Urothelium cell line (cell line): ENCODE measurements at regions not wholly inside any gene's neighbourhood (a gene's known extent, or its start where the extent isn't known, plus 50 kb on each side); places are given as distances from the start of the nearest gene placed in this dataset.

Experiments used
- DNase-seq: peaks from one replicate; pipeline ENCODE4 v3.0.0; 2011; ENCODE audit warnings: low spot score, mixed read lengths
- FAIRE-seq: peaks from 2 replicates; lab custom pipeline; 2011; peaks lifted over from hg19 to GRCh38; lab: Jason Lieb, UNC

DNA sequence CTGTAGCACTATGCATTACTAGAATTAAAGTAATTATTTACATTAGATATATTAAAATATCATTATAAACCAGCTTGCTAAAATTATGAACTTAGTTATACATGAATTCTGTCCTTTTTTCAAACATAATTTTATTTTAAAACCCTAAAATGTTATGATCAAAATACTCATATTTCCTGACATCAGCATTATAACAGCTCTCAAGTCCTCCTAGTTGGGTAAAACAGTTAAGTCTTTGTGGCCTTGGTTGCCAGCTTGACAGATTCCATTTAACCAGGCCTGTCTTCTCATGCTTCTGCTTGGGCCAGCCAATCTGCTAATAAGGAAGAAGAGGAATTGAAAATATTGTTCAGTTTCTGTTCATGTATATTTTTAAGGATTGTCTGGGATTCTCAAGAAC lies 147.9 kb upstream of the SLC35B3 start:
- FAIRE-seq: no peak

DNA sequence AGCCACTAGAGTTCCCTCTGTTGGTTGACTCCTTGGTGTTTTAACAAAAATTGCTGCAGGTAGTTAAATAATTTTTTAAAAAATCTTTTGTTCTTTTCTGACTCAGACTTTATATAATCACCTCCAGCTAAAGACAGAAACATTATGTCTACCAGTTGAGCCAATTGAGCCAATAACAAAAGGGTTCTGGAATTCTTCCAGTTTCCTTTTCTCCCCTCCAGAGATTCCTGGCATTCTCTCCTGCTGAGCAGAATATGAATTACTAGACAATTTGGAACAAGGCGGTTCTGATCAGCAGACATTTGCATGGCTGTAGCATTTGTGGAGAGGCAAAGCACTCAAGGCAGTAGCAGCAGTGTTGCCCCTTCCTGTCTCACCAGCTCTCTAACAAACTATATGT lies 144.0 kb upstream of the SLC35B3 start:
- no peak for FAIRE-seq
- peak; percentile 17 for DNase-seq

More for the DNA sequence above, 147.9 kb upstream of the SLC35B3 start:
- DNase-seq: no peak

DNA sequence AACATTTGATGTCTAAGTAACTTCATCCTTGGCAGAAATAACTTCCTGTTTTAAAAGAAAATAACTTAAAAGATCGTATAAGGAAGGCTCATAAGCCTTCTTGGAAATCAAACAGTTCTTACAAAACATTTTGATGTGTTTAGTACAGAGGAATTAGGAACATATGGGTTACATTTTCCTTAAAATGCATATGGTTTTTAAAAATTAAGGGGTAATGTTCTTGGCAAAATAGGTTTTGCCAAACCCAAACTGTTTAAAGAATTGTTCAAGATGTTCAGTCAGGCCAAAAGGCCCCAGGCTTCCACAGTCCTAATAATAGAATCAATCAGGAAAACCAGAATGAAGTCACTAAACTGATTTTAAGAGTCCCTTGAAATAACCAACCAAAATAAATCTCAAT lies 142.7 kb upstream of the SLC35B3 start:
- no peak for DNase-seq
- FAIRE-seq: no peak

DNA sequence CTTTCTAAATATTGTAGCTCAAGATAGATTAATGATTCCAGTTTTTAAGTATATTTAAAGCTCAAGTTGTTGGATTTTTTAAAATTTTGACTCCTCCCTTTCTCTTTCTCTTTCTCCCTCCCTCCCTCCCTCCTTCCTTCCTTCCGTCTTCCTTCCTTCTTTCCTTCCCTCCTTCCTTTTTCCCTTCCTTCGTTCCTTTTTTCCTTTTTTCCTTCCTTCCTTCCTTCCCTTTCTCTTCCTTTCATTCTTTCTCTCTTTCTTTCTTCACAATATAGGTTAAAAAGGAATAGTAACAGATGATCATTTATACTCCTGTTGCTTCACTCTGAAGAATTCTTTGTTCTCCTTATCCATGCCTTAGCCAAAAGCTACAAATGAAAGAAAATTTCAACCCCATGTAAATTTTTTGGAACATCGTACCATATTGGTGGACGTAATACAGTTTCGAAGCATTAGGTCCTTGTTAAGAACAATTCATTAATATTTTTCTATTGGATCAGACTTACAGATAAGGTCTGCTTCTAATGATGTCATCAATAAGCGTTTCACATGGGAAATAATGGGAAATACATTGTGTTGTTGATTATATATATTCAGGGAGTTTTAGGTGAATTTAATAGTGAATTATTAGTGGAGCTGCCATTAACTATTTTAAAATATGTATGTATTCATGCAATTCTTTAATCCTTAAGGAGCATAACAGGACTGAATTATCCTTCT lies 139.6 kb upstream of the SLC35B3 start:
- FAIRE-seq (no peak), DNase-seq (no peak)

DNA sequence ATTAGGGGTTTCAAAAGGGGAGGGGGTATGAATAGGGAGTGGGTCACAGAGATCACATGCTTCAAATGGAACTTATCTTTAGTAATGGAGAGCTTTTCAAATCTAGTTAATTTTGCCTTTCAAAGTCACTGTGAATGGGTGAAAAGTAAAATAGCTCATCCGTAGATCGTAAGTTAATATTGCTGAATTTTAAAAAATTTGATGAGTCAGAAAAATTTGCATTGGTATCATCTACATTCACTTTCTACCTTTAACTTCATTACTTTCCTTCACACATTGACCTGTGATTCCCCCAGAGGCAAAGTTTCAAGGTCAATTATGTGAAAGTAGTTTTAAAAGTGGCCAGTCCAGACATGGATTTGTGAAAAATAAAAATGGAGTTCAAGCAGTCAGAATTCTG lies 139.0 kb upstream of the SLC35B3 start:
- DNase-seq (no peak), FAIRE-seq (no peak)

DNA sequence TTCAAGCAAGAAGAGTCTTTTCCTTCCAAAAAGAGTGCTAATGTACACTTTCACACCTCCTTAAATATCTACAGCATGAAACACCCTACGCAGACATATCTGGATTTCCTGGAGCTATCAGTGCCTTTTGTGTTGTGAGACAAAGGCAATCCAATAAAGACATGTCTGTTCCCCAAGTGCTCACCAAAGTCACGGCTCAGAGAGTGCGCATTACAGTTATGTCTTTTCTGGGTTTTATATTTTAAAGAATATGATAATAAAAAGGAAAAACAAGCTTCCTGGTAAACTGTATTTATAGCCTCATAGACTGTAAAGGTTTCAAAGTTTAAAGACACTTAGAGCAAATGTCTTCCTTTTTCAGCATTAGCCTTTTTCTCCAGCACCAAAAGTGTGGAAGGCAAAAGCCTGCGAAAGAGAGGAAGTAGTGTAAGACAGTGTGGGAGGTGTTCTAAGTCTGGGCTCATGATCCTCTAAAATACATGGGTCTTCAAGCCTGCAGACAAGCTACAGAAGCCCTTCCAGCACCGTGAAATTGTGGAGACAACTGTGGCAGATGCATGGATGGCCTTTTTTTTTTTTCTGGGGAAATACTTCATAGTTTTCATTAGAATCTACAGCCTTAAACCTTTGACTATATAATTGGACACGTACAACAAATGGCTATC lies 135.0 kb upstream of the SLC35B3 start:
- no peak for FAIRE-seq

DNA sequence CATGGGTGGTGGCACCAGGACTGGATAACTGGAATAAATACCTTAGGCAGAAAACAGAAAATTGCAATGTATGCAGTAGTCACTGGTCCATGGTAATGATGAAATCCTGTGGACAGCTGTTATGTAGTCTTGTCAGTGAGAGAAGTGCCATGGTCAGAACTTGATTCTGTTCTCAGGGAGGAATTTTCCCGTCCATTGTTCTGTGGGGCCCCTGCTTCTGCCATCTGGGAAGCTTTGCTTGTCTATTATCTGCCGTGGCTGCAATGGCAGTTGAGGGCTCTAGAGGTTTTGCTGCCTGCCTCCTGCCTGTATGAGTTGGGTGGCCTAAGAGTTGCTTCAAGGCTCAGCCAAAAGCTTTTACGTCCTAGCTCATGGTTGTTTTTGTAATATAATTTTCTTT lies 126.8 kb upstream of the SLC35B3 start:
- DNase-seq (no peak), FAIRE-seq (no peak)

More for the DNA sequence above, 135.0 kb upstream of the SLC35B3 start:
- no peak for DNase-seq

DNA sequence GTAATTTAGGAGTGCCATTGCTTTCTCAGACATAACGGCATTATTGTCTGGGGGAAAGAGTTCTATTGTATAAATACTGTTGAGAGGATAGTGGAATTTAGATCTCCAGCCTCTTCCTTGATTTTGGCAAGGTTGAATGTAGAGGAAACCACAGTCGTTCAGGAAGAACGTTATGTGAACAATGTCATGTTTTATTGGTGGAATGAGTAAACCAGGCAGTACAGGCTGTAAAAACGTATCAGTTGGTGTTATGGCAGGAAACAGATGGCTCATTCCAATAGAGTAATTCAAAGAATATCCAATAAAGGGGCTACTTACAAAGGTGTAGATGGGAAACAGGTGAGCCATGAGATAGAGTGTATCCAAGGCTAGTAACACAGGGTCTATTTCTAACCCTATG lies 123.6 kb upstream of the SLC35B3 start:
- no peak for DNase-seq
- FAIRE-seq: no peak

DNA sequence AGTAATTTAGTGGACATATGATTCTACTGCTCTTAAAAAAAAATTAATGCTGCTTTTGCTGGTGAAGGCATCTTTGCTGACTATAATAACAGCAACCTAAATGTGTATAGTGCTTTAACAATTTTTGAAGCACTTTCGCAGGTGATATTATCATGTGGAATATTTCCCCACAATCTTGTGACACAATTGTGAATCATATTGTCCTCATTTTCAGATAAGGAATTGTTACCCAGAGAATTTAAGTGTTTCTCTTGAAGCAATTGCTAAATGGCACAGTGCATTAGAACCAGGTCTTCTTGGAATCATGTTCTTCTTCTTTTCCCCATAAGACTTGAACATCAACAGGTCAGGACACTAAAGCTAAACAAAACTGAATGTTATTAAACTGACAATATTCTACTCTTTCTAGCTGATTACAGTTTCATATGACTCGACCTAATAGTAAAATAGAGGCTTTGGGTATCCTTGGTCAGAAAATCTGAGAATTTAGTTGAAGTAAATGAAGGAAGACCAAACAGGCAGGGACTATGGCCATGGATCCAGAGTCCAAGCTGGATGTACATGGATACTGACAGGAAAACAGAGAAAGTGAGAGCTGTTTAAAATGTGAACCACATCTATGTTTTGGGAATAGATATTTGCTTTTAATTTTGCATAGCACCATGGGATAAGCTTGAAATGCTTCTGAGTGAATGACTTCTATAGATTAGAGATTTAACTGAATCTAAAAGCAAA lies 121.8 kb upstream of the SLC35B3 start:
- no peak for DNase-seq
- FAIRE-seq: no peak

DNA sequence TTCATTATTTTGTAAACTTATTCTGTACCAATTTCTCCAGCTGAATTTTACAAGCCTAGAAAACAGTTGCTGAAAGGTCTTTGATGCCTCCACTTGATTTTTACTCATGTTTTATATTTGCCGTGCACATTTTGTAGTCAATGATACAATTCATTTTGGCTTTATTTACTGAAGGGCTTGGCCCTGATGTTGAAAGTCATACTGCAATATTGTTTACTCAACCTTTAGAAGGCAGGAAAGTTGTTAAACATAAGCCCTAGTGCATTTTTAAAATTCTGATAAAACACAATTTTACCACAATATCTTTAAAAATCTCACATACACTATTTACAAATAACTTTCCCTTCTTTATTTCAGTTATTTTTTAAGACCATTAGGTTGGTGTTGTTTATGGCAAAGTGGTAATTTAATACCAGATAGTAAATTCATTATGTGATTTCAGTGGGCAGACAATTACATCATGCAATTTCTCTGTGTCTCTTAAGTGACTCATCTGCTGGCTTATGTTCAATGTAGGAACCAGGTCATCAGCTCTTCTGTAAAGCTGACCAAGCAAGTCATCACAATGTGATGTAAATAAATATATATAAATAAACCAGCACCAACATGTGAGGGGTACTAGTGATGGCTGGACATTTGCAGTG lies 121.1 kb upstream of the SLC35B3 start:
- DNase-seq: peak; percentile 44
- FAIRE-seq: no peak

DNA sequence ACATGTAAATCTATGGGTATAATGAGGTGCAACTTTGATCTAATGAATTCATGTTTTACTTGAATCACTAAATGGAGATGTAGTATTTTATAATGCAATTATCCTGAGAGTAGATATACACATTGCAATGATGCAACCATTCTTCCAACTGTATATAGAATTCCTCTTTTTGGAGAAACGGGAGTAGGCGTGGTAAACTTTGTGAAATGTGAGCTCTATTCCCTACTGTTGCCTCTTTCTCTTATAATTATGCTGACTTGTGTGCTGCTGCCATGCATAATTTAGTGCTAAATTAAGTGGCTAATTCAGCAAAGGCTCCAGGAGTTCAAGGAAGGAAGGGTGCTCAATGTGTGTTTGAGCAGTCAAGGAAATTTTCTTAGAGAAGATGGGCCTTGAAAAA lies 116.6 kb upstream of the SLC35B3 start:
- DNase-seq (no peak), FAIRE-seq (no peak)

DNA sequence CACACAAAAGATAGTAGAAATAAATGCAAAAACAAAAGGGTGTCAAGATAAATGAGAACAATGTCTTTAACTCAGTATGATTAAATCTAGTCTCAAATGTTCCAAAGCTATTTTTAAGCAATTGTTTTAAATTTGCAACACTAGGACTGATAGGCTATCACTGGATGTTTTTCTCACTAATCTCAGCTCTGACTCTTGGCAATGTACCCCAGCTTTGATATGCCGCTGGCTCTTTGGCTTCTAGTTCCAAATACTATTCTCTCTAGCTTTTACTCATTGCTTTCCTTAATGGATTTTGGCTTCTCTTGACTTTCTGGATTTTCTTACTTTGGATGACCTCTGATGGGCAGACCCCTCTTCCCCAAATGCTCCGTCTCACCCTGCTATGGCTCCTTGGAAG lies 116.0 kb upstream of the SLC35B3 start:
- no peak for FAIRE-seq
- DNase-seq: no peak

DNA sequence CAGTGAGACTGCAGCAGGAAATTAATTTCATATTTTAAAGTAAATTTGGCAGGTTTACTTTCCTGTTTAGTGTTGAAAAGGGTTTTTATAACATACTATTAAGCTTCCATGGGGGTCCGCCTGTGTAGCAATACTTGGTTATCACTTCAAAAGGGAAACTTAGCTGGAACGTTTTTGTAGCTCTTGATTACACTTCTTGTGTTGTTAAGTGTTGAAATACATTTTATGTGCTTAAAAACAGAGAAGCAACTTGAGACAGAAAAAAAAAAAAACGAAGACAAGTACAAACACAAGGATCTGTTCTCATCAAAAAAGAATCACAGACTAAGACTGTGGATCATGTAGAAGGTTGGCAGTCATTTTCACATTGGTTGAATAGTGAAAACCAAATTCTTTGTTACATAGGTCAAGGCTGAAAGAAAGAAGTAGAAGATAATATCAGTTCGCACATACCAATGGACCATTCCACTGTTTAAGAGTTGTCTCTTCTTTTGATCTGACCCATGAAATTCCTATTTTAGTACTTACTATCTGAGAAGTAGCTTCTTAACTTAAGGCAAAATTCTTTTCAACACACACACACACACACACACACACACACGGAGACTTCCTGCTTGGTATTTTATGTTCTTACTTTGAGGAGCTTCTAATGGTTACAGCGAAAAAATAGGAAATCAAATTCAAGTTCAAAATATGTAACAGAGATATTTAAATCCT lies 113.9 kb upstream of the SLC35B3 start:
- FAIRE-seq (no peak), DNase-seq (no peak)

DNA sequence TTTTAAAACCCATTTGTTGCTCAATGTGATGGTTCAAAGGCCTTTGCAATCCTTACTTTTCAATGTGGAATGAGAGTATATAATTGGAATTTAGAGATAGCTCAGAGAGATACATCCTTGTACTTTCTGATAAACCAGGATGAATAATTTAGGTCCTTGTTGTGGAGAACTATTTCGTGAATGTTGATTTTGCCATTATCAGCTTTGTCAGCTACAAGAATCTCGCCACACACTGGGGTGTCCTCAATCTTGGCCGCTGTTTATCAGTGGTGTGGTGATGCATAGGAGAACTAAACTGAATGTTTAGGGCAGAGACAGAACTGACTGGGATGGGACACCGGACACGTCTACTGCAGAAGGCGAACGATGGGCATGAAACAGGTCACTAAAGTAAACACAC lies 111.2 kb upstream of the SLC35B3 start:
- FAIRE-seq (no peak), DNase-seq (no peak)

DNA sequence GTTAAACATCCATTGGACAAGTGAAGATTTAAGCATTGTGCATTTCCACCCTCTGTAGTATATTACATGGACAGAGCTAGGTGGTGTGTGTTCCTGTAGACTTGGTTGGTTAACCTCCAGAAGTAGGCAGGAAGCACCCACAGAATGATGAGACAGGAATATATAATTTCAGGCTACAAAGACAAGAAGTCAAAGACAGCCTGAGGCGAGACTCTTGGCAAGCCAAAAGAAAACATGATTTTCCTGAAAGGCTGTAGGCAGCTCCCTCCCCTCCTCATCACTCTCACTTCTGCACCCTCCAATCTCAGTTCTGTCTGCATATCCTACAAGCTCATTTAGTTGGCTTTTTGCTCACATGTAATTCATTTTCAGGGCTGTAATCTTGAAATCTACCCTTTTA lies 110.0 kb upstream of the SLC35B3 start:
- no peak for DNase-seq
- no peak for FAIRE-seq

DNA sequence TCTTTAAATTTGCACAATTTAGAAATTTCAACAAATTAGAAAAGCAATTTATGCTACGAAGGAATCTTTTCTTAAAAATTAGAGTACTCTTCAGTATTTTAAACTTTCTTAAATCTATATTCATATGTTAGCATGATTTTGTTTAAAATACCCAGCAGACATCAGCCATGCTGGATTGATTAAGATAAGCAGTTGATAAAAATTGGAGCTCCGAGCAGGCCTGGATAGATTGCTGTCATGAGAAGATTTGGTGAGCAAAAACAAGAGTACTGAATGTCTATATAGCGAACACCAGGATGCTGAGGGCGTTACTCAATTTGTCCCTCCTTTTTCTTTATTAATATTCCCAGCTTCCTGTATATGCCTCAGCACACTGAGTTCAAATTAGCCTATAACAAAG lies 108.4 kb upstream of the SLC35B3 start:
- no peak for DNase-seq
- no peak for FAIRE-seq

DNA sequence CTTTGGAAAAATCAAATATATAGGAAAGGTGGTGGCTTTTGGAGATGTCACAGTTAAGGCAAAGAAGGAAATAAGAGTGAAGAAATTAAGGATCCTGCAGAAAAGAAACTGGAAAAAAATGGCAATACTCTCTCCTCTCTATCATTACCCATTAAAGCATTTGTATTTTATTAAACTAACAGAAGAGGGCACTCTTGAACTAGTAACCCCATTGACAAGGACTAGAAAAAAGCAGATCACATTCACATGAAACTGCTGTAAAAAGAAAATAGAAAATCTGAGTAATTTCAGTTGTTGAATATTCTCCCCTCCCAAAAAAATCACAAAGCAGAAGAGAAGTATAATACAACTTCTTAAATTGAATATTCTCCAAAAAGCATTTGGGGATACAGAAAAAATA lies 104.1 kb upstream of the SLC35B3 start:
- FAIRE-seq (no peak), DNase-seq (no peak)

DNA sequence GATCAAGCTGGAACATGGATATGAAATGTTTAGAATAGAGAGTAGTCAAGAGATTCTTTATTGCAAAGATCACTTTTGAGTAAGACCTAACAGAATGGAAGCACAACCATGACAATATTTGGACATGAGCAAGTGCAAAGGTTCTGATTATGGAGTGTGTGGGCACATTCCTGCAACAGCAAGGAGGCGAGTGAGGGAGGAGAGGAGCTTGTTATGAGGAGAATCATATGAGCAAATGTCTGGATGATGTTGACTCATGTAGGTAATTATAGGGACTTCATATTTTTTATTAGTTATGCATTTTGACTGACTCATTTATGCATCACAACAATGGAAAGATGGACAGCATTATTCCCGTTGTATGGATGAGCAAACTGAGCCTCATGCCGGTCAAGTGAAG lies 100.8 kb upstream of the SLC35B3 start:
- no peak for DNase-seq
- no peak for FAIRE-seq

DNA sequence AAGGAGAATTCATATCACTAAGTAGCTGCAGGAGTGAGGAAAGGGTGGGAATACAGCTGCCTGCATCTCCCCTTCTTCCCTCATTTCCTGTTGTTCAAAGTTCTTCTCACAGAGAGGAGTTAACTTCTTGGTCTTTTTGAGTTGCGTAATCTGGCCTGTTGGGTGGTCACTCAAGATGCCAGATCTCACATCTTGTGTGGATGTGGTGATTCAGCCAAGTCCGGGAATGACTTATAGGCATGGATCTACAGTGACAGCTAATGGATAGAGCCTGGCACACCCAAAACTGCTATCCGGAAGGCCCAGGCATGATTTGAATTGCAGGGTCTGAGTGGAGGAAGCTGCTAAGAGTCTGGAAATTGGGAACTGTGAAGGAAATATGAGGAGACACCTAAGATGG lies 100.2 kb upstream of the SLC35B3 start:
- DNase-seq (no peak), FAIRE-seq (no peak)

DNA sequence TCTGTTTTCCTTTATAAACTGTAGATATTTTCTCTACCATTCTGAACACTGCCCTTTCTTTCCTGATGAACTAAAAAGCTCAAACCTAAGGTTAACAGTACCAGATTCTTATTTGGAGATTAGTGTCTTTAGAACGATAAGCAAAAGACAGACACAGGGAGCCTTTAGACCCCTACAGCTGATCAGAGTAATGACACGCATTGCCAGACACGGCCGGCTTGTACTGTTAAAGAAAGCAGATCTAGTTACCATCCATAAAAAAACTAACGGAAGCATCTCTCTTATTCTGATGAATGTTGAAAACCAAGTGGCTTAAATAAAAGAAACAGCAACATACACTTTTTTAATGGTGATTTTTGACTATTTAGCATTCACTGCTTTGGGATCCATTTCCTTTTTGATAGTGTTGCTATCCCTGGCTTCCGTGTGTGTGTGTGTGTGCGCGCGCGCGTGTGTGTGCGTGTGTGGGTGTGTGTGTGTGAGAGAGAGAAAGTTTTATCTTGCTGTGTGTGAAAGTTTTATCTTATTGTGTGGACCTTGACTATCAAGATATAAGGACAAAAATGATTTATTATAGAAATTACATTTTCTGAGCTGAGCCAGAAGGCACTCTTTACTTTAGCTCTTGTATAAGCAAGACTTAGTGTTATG lies 95.6 kb upstream of the SLC35B3 start:
- DNase-seq (no peak), FAIRE-seq (no peak)
